ENCODE measurements at regions not wholly inside any gene's neighbourhood (a gene's known extent, or its start where the extent isn't known, plus 50 kb on each side); places are given as distances from the start of the nearest gene placed in this dataset.

GRCh38 chr18:78528411-78529258 is 451.0 kb upstream of the SALL3 start:
- no peak for DNase-seq (ENCODE audit: low read depth)

- no peak for DNase-seq (ENCODE audit: low read depth)
Observed at GRCh38 chr18:78531637-78532036, 448.0 kb upstream of the SALL3 start.

- DNase-seq (ENCODE audit: low read depth) = no peak
Observed at GRCh38 chr18:78538669-78539440, 440.8 kb upstream of the SALL3 start.

DNA sequence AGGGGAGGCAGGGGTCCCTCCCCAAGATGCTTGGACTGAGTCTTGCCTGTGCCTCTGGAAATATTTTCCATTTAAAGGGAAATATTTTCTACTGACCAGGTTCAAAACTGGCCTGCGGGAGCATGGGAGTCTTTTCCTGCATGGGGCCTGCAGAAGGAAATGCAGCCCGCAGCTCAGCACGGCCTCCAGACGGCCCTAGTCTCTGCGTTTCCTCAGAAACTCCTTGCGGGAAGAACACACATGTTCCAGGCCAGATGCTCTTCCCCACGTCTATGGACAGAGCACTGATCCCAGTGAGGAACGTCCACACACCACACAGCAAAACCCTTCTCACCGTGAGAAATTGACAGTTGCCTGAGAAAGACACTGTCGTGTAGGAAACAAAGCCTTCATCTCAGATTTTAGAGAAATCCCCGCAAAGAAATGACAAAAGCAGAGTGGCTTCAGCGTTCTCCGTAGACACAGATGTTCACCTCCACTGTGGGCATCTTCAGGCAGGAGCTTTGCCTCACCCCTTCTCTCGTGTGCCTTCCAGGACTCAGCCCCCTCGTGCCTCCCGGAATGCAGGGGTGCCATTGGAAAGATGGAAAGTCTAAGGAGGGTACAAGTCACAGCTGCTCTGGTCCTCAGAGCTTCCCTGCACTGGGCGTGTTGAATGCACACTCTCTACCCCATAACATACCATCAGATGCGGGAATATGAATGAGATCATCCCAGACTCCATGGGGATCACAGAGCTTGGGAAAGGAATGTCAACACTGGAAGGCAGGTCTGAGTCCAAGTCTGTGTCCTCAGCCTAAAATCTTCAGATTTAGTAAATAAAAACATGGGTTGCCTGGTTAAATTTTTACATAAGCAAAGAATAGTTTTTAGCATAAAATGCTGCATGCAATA is 438.7 kb upstream of the SALL3 start:
- DNase-seq (ENCODE audit: low read depth) = no peak

DNA sequence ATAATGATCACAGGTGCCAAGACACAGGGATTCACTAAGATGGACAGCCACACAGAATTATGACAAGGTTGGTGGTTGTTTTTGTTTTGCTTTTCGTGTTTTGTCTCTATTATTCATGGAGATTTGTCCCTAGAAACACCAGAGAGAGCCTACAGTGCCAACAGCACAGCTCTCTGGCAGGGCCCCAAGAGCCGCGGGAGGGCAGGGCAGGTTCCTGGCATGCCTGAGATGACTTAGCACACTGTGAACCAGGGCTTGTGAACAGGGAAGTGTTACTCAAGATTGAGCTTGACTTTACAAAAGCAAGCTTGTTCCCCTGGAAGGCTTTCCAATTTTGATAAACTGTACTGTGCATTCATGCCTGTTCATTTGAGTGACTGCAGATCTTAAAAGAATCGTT is 437.4 kb upstream of the SALL3 start:
- no peak for DNase-seq (ENCODE audit: low read depth)

DNA sequence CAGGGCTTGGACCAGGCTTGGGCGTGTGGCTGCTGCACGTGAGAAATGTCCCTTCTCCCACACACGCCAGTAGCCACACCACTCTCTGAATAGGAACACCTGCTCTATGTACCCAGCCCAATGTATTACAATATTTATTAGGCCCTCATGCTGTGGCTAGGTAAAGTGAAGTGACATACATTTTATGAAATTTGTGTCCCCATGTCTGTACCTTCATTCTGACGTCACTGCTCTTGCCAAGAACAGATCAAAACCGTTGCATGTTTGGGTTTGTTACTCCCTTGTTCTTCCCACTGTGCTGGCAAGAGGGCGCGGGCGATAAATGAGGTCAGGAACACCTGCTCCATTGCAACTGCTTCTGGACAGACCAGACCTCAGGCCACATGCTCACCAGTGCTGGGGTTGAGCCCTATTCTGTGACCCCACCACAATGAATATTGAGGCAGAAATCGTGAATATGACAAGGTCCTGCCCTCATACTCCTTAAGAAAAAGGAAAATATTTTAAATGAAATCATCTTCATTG is 436.4 kb upstream of the SALL3 start:
- no peak for DNase-seq (ENCODE audit: low read depth)

DNA sequence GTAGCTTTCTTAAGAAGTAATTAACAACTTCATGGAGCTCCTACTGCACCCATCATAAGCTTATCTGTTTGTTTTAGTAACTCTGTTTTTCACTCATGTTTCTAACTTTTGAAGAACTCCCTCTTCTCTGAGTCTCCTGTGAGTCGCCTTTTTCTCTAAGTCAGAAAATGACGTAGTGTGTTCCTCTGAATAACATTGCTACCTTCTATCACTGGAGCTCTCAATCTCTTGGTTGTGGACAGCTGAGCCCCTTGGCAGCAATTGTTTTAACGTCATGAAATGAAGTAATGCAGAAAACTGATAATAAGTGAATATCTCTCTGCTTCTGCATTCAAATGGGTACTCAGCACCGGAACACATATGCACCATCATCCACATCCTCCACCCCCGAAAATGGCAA is 433.3 kb upstream of the SALL3 start:
- no peak for DNase-seq (ENCODE audit: low read depth)

GRCh38 chr18:78547817-78548216 is 431.8 kb upstream of the SALL3 start:
- DNase-seq (ENCODE audit: low read depth) = no peak

DNA sequence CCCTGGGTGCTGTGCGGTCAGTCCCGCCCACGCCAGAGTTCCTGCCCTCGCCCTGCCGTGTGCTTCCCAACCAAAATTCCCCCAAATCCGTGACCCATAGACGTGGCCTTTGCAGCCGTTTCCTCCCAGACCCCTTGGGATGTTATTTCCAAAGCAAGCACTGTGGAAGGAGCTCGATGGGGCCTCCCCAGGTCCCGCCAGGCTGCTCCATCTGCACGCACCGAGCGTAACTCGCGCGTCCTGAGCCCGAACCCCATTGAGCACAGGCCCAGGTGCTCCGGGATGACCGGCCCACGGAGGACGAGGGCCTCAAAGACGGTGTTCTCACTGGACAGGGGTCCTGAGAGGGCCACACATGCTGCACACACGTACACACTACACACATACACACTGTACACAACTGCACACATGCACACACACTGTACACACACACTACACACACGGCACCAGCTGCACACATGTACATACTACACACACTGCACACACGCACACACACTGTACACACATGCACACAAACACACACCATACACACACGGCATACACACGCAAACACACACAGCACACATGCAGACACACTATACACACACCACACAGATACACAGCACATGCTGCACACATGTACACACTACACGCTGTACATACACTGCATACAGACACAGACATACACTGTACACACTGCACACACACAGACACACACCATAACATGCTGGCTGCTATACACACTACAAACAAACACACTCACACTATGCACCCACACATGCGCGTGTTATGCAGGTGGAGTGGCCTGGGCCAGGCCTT is 431.2 kb upstream of the SALL3 start:
- no peak for DNase-seq (ENCODE audit: low read depth)

- no peak for DNase-seq (ENCODE audit: low read depth)
Observed at GRCh38 chr18:78549971-78550370, 429.6 kb upstream of the SALL3 start.

DNA sequence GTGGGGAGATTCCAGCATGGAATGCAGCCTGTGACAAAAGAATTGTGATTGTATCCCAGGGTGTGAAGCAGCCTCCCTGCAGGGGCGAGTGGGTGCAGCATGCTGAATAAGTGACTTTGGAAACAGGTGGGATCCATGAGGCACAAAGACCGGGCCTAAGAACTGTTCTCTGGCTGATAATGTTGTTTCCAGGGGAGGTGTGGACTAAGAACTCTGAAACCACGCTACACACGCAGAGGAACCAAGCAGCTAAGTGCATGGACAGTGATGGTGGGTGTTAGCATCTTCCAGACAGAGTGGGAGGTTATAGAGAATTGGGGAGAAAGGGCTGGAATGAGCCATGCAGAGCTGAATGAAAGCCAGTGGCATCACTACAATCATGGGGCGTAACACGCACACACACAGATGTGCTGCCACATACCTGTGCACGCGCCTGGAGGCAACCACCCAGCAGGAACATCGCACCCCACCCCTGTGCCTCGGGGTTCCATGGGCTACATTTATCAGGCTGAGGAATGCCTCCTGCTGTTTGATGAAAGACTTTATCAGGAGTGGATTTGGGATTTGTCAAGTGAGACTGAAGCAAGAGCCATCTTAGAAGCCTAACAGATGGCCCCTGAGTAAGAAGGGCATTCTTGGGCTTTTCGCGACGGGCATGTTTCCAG is 424.5 kb upstream of the SALL3 start:
- DNase-seq (ENCODE audit: low read depth) = no peak

- no peak for DNase-seq (ENCODE audit: low read depth)
Observed at GRCh38 chr18:78557371-78557770, 422.2 kb upstream of the SALL3 start.

- no peak for DNase-seq (ENCODE audit: low read depth)
Observed at GRCh38 chr18:78558101-78558810, 421.4 kb upstream of the SALL3 start.

- DNase-seq (ENCODE audit: low read depth) = no peak
Observed at GRCh38 chr18:78558948-78559347, 420.7 kb upstream of the SALL3 start.

GRCh38 chr18:78559584-78559983 is 420.0 kb upstream of the SALL3 start:
- DNase-seq (ENCODE audit: low read depth) = no peak

- DNase-seq (ENCODE audit: low read depth) = no peak
Observed at GRCh38 chr18:78561757-78562510, 417.7 kb upstream of the SALL3 start.

- DNase-seq (ENCODE audit: low read depth) = no peak
Observed at GRCh38 chr18:78562531-78562961, 417.1 kb upstream of the SALL3 start.

GRCh38 chr18:78563110-78563509 is 416.5 kb upstream of the SALL3 start:
- no peak for DNase-seq (ENCODE audit: low read depth)

- DNase-seq (ENCODE audit: low read depth) = no peak
Observed at GRCh38 chr18:78564030-78564429, 415.6 kb upstream of the SALL3 start.
